Mesothelial cell of epicardium (in vitro differentiated cells): ENCODE measurements at regions not wholly inside any gene's neighbourhood (a gene's known extent, or its start where the extent isn't known, plus 50 kb on each side); places are given as distances from the start of the nearest gene placed in this dataset.

Source experiments
- DNase-seq, 2 experiments: peaks; one replicate each; pipeline ENCODE4 v3.0.0; 2021; ENCODE audit warnings: low spot score in 2 of 2; ENCODE audit not compliant: unreplicated experiment in 2 of 2
- H3K27ac Mint-ChIP-seq: 2 replicates; pipeline ENCODE4 v1.8.0; 2021; ENCODE audit warnings: mixed read lengths
- H3K27me3 Mint-ChIP-seq: 2 replicates; pipeline ENCODE4 v1.8.0; 2021; ENCODE audit warnings: low read depth, mixed read lengths
- H3K36me3 Mint-ChIP-seq: 2 replicates; pipeline ENCODE4 v1.8.0; 2021; ENCODE audit warnings: mixed read lengths
- H3K4me1 Mint-ChIP-seq: 2 replicates; pipeline ENCODE4 v1.8.0; 2021; ENCODE audit warnings: mixed read lengths
- H3K4me3 Mint-ChIP-seq: 2 replicates; pipeline ENCODE4 v1.8.0; 2021; ENCODE audit warnings: mild to moderate bottlenecking, moderate library complexity, mixed read lengths
- H3K9me3 Mint-ChIP-seq: 2 replicates; pipeline ENCODE4 v1.8.0; 2021; ENCODE audit warnings: mixed read lengths
- TF ChIP-seq, protein P1 (sequence below): fragments of 200-600 bp; sonication (generic); IDR thresholded peaks from one replicate; pipeline ENCODE4 v1.5.0; 2021; ENCODE audit warnings: antibody characterized with exemption; ENCODE audit not compliant: unreplicated experiment

DNA sequence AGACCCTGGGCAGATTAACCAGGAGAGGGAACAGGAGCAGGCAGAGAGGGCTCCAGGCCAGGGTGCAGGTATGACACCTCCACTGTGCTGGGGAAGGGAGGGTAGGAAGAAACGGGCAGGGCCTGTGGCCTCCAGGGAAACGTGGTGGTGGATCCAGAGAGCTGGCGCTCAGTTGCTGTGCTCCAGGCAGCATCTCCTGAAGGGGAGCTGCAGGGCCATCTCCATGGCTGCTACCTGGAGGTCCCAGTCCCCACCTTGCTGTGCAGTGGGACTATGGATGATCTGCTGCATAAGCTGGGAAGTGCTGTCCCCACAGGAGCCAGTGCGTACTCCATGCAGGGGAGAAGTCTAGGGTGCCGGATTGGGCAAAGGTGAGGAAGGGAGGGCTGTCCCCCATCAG, 125.9 kb upstream of the RUNX3 start:
- DNase-seq = no peak
- H3K36me3 Mint-ChIP-seq = no peaks in the 10 kb centered on the region
- H3K27ac Mint-ChIP-seq = no peak overlapping the region

DNA sequence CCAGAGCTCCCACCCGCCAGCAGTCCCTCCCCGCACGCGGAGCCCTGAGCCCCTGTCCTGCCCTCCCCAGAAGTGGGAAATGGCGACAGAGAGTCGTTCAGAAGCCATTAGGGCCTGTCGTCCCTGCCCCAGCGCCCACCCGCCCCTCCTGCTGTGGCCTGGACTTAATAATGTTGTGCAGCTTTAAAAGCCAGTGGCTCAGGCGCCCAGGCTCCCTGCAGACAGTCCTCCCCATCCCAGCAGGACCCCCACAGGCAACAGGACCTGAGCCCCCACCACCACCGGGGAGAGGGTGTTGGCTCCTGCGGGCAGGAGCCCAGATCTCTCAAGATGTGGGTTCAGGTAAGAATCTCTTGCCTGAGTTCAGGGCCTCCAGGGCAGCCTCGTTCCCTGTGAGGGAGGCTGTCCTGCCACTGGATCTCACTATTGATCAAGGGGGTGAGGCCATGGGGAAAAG, 125.3 kb upstream of the RUNX3 start:
- H3K27ac Mint-ChIP-seq = no peak overlapping the region
- TF ChIP-seq, protein P1, sequence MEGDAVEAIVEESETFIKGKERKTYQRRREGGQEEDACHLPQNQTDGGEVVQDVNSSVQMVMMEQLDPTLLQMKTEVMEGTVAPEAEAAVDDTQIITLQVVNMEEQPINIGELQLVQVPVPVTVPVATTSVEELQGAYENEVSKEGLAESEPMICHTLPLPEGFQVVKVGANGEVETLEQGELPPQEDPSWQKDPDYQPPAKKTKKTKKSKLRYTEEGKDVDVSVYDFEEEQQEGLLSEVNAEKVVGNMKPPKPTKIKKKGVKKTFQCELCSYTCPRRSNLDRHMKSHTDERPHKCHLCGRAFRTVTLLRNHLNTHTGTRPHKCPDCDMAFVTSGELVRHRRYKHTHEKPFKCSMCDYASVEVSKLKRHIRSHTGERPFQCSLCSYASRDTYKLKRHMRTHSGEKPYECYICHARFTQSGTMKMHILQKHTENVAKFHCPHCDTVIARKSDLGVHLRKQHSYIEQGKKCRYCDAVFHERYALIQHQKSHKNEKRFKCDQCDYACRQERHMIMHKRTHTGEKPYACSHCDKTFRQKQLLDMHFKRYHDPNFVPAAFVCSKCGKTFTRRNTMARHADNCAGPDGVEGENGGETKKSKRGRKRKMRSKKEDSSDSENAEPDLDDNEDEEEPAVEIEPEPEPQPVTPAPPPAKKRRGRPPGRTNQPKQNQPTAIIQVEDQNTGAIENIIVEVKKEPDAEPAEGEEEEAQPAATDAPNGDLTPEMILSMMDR = no peak
- DNase-seq = no peak
- H3K36me3 Mint-ChIP-seq = no peaks in the 10 kb centered on the region
- peaks cover 30% of the 10 kb centered on the region for H3K27me3 Mint-ChIP-seq
- H3K4me1 Mint-ChIP-seq = peaks cover 3% of the 10 kb centered on the region
- no peak overlapping the region for H3K4me3 Mint-ChIP-seq
- H3K9me3 Mint-ChIP-seq = no peaks in the 10 kb centered on the region

More for the DNA sequence above, 125.9 kb upstream of the RUNX3 start:
- H3K27me3 Mint-ChIP-seq = peaks cover 30% of the 10 kb centered on the region
- peaks cover 3% of the 10 kb centered on the region for H3K4me1 Mint-ChIP-seq
- TF ChIP-seq, protein P1 = no peak
- no peaks in the 10 kb centered on the region for H3K9me3 Mint-ChIP-seq
- H3K4me3 Mint-ChIP-seq = no peak overlapping the region

DNA sequence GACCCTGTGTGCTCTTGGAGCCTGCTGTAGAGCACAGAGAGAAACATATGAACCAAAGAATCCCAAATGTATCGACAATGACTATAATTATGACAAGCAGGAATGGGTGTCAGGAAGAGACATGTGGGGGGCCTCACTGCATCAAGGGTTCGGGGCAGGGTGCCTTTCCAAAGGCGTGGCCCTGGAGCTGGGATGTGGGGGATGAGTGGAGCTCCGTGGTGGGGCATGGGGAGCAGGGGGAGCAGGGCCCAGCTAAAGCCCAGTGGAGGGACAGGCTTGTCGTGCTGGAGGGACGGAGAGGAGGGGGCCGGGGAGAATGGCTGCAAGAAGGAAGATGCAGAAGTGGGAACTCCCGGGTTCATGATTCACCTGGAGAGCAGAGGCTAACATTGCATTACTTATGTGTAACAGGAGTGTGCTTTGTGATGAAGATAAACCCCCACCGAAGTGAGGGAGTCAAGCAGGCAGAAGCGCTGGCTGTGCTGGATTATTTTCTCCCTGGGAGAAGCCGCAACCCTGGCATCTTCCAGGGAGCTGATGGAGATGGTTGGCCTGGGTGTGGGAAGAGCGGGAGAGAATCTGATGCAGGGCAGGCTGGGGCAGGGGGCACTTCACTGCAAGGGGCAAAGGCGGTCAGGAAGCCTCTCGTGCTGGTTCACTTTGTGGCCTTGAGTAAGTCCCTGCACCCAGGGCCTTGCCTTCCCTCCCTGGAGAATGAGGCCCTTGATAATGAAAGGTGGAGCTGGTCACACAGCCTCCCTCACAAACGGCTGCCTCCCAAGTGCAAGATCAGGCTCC, 124.6 kb upstream of the RUNX3 start:
- Mint-ChIP-seq H3K27me3 (peaks cover 28% of the 10 kb centered on the region), H3K9me3 (no peaks in the 10 kb centered on the region), H3K4me3 (no peak overlapping the region), H3K36me3 (no peaks in the 10 kb centered on the region), H3K27ac (no peak overlapping the region), H3K4me1 (peaks cover 3% of the 10 kb centered on the region)
- no peak for DNase-seq
- TF ChIP-seq, protein P1 = no peak

DNA sequence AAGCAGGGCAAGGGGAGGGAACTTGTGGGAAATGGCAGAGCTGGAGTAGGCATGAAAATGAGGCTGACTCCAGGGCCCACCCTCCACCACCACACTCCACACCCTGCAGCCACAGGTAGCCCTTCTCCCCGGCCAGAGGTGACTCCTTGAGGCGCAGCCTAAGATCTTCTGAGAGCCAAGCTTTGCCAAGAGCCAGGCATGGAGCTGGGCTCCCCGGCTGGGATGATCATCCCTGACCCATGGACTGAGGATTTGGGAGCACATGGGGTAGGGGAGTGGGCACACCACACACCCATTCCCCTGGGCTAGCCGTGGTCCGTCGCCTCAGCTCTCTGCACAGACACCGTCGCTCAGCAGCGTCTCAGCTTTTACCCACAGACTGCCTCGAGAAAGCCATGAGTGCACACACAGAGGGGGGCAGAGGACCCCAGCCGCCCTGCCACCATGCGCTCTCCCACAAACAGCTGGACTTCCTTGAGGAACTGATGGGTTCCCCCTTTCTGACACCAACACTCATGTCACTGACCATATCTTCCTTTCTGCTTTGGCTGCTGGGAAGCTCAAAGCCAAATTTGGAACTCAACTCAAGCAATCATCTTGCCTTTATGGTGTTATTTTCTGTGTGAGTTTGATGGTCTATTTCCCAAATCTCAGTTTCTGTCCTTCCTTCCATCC, 123.6 kb upstream of the RUNX3 start:
- Mint-ChIP-seq H3K27me3 (peaks cover 24% of the 10 kb centered on the region), H3K9me3 (no peaks in the 10 kb centered on the region), H3K4me3 (no peak overlapping the region), H3K36me3 (no peaks in the 10 kb centered on the region), H3K27ac (no peak overlapping the region), H3K4me1 (peaks cover 3% of the 10 kb centered on the region)
- TF ChIP-seq, protein P1 = no peak
- DNase-seq = no peak

DNA sequence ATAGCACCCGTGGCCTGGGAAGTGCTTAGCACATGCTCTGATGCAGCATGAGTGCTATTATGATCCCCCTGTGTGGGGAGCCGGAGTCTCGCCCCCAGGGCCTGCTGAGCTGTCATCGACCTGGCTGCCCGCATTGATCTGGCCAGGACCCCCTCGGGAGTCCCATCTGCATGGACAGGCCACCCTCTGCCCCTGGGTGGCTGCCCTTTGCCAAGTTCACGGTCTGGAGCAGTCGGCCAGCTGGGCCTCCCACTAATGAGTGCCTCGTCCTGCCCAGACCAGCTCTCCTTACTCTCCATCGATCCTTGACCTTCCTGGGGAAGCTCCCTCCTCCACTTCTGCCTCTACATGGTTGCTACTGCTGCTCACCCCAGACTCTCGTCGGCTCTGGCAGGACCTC, 121.8 kb upstream of the RUNX3 start:
- Mint-ChIP-seq H3K9me3 (no peaks in the 10 kb centered on the region), H3K4me1 (peaks cover 3% of the 10 kb centered on the region), H3K4me3 (no peak overlapping the region), H3K27ac (no peak overlapping the region), H3K36me3 (no peaks in the 10 kb centered on the region), H3K27me3 (peaks cover 19% of the 10 kb centered on the region)
- DNase-seq = no peak
- TF ChIP-seq, protein P1 = no peak
